Lower lobe of right lung (tissue), 2 donors: ENCODE measurements at regions not wholly inside any gene's neighbourhood (a gene's known extent, or its start where the extent isn't known, plus 50 kb on each side); places are given as distances from the start of the nearest gene placed in this dataset.
"Not testable (repeated sequence)": the region's sequence is repeated elsewhere in the genome, so short reads cannot be mapped to it uniquely, and the experiment has no call there.

Experiments used
- ATAC-seq, 2 donors: fragments of 200-7000 bp; cut with Tn5 transposase; one replicate each; pipeline ENCODE4 v1.9.1; 2020 to 2022; ENCODE audit warnings: mild to moderate bottlenecking in 2 of 2, moderate library complexity in 2 of 2
- DNase-seq: peaks from one replicate; pipeline ENCODE4 v3.0.0-alpha.2; 2020
- H3K27ac ChIP-seq: fragments of 200-600 bp; one replicate; pipeline ENCODE4 v1.8.0; 2022
- H3K27me3 ChIP-seq: fragments of 200-600 bp; one replicate; pipeline ENCODE4 v1.8.0; 2022; ENCODE audit warnings: low read depth
- H3K36me3 ChIP-seq: fragments of 200-600 bp; one replicate; pipeline ENCODE4 v1.8.0; 2022; ENCODE audit warnings: mild to moderate bottlenecking
- H3K4me1 ChIP-seq: fragments of 200-600 bp; one replicate; pipeline ENCODE4 v1.8.0; 2022
- H3K4me3 ChIP-seq: fragments of 200-600 bp; one replicate; pipeline ENCODE4 v1.8.0; 2022; ENCODE audit warnings: mild to moderate bottlenecking
- H3K9me3 ChIP-seq: fragments of 200-600 bp; one replicate; pipeline ENCODE4 v1.8.0; 2022
- CTCF ChIP-seq: fragments of 200-600 bp; IDR thresholded peaks from one replicate; pipeline ENCODE4 v1.8.0; 2022; ENCODE audit warnings: antibody characterized with exemption, mild to moderate bottlenecking
- intact Hi-C: fragments of 100-400 bp; cut with DNase I; formaldehyde crosslinking; loops from one replicate; pipeline ENCODE4 v1.11.0; 2022
- donor health status: DM: no; HTN: yes; CAD: no; lungs with severe emphysema.

DNA sequence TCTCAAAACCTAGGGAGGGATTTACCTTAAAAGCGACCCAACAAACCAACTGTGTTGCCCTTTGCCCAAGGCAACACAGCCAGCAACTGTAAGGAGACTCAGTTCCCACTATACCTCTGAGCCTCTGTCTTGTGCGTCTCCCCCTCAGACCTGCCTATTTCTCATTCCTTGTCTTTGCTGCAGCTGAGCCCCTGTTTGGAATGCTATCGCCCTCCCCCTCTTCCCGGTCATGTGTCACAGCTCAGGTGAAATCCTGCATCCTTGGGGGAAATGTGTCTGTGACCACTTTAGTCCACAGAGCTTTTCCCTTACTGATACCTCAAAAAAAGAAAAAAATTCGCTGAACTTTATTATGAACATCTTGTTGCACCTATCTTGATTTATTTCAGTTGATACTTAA lies 52.0 kb upstream of the LRIG1 start:
- no peaks in the 10 kb centered on the region for H3K4me1 ChIP-seq
- intact Hi-C loops = no loop called here
- H3K27me3 ChIP-seq = no peaks in the 10 kb centered on the region

GRCh38 chr3:66553441-66554113 lies 52.8 kb upstream of the LRIG1 start:
- Histone ChIP-seq H3K36me3 (no peaks in the 10 kb centered on the region), H3K9me3 (no peaks in the 10 kb centered on the region), H3K27me3 (no peaks in the 10 kb centered on the region), H3K4me3 (no peak overlapping the region), H3K4me1 (no peaks in the 10 kb centered on the region), H3K27ac (no peak overlapping the region)
- no peak for TF ChIP-seq CTCF
- DNase-seq (no peak), ATAC-seq (no peak)
- intact Hi-C loops = no loop called here

More for the DNA sequence above, 52.0 kb upstream of the LRIG1 start:
- TF ChIP-seq CTCF = no peak
- H3K27ac ChIP-seq = no peak overlapping the region
- H3K4me3 ChIP-seq = no peak overlapping the region
- H3K9me3 ChIP-seq = no peaks in the 10 kb centered on the region
- no peaks in the 10 kb centered on the region for H3K36me3 ChIP-seq
- ATAC-seq (no peak), DNase-seq (no peak)

DNA sequence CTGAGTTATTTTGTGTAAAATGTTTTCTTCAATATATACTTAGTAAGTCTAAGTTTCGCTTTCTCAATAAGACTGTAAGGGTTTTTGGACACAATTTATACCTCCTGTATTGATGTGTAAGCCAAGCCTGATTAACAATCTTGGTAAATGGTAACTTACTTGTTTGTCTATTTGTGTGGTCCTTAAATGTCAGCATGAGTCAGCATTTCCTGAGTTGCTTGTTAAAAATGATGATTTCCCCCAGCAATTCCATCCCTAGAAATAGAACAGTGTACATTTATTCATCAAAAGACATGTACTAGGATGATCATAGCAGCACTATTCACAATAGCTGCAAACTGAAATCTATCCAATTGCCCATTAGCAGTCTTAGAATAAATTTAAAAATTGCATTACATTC lies 53.4 kb upstream of the LRIG1 start:
- no peak for TF ChIP-seq CTCF
- ATAC-seq = no peak
- no peak for DNase-seq
- intact Hi-C loops = no loop called here
- Histone ChIP-seq H3K27ac (no peak overlapping the region), H3K4me3 (no peak overlapping the region), H3K4me1 (no peaks in the 10 kb centered on the region), H3K36me3 (no peaks in the 10 kb centered on the region), H3K9me3 (no peaks in the 10 kb centered on the region), H3K27me3 (no peaks in the 10 kb centered on the region)

- DNase-seq = no peak
- Histone ChIP-seq H3K27me3 (no peaks in the 10 kb centered on the region), H3K4me3 (no peak overlapping the region), H3K9me3 (no peaks in the 10 kb centered on the region), H3K4me1 (no peaks in the 10 kb centered on the region), H3K27ac (no peak overlapping the region), H3K36me3 (no peaks in the 10 kb centered on the region)
- TF ChIP-seq CTCF = no peak
- no peak for ATAC-seq
- intact Hi-C loops = no loop called here
Observed at GRCh38 chr3:66555214-66555844, 54.5 kb upstream of the LRIG1 start.

DNA sequence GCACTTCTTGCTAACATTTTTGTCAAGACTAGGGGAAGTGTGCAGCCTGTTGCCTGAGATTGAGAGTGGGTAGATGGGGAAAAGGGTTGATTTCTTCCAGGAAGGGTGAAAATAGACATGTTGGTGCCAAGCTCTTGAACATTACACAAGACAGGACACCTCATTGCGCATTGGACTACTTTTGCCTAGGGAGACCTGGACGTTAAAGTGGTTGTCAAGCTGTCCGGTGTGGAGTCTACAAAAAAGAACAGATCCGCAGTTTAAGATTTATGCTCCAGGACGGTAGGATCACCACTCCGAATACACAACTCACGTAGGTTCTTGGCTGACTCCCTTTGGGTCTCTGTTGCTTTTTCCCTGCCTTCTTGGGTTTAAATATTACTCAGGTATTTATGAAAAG lies 56.3 kb upstream of the LRIG1 start:
- Histone ChIP-seq H3K4me3 (no peak overlapping the region), H3K9me3 (no peaks in the 10 kb centered on the region), H3K36me3 (no peaks in the 10 kb centered on the region), H3K27ac (no peak overlapping the region), H3K4me1 (no peaks in the 10 kb centered on the region), H3K27me3 (no peaks in the 10 kb centered on the region)
- ATAC-seq (no peak), DNase-seq (no peak)
- TF ChIP-seq CTCF = no peak
- intact Hi-C loops = no loop called here

DNA sequence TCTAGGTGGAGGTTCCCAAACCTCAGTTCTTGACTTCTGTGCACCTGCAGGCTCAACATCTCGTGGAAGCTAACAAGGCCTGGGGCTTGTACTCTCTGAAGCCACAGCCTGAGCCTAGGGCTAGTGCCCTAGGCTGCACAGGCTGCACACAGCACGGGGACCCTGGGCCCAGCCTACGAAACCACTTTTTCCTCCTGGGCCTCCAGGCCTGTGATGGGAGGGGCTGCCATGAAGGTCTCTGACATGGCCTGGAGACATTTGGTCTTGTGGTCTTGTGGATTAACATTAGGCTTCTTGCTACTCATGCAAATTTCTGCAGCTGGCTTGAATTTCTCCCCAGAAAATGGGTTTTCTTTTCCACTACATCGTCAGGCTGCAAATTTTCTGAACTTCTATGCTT lies 59.1 kb upstream of the LRIG1 start:
- H3K9me3 ChIP-seq, H3K36me3 ChIP-seq, DNase-seq, H3K27ac ChIP-seq, H3K27me3 ChIP-seq, H3K4me1 ChIP-seq, intact Hi-C loops, H3K4me3 ChIP-seq, ATAC-seq: not testable (repeated sequence)
